ENCODE measurements at regions not wholly inside any gene's neighbourhood (a gene's known extent, or its start where the extent isn't known, plus 50 kb on each side); places are given as distances from the start of the nearest gene placed in this dataset.

GRCh38 chrX:114097866-114098265 is 486.0 kb upstream of the HTR2C start:
- Histone ChIP-seq H4K8ac (ENCODE audit: extremely low read depth, insufficient read depth, low read length) (no peak overlapping the region), H3K56ac (replicated peaks; ENCODE audit: insufficient read length, low read depth, low read length) (no peak overlapping the region), H3K4me2 (ENCODE audit: insufficient read depth in 1 of 2, low read depth in 2 of 2, low read length in 2 of 2) (no peak overlapping the region), H2BK15ac (ENCODE audit: low read length) (no peak overlapping the region), H2AFZ (ENCODE audit: low read length) (no peak overlapping the region), H3K79me1 (ENCODE audit: low read depth, low read length) (no peaks in the 10 kb centered on the region), H3K79me2 (ENCODE audit: control insufficient read depth in 1 of 2, insufficient read depth in 2 of 2, low read length in 2 of 2) (no peaks in the 10 kb centered on the region), H4K5ac (ENCODE audit: insufficient read length, low read depth, low read length) (no peak overlapping the region), H2BK120ac (replicated peaks; ENCODE audit: low read depth, low read length) (no peak overlapping the region), H3K27ac (ENCODE audit: low read depth, low read length) (no peak overlapping the region), H2BK5ac (ENCODE audit: low read depth, low read length) (no peak overlapping the region), H3K36me3 (ENCODE audit: control insufficient read depth in 2 of 4, insufficient read depth in 4 of 4, low read length in 3 of 4) (no peaks in the 10 kb centered on the region), H3K4me3 (ENCODE audit: extremely low read depth in 1 of 4, insufficient read depth in 2 of 4, low read depth in 3 of 4, low read length in 4 of 4) (no peak overlapping the region), H3K4me1 (replicated peaks in 1 of 4; ENCODE audit: control insufficient read depth in 3 of 4, insufficient read depth in 4 of 4, low read length in 3 of 4) (no peaks in the 10 kb centered on the region), H3K9me3 (ENCODE audit: insufficient read depth in 2 of 2, low read depth in 1 of 2, low read length in 1 of 2) (no peaks in the 10 kb centered on the region), H4K91ac (replicated peaks; ENCODE audit: insufficient read length, low read length) (no peak overlapping the region), H2BK20ac (ENCODE audit: low read length) (no peak overlapping the region), H4K20me1 (replicated peaks in 1 of 2; ENCODE audit: control insufficient read depth in 1 of 2, insufficient read depth in 2 of 2, low read length in 2 of 2) (no peaks in the 10 kb centered on the region), H3K18ac (ENCODE audit: extremely low read depth, low read length) (no peak overlapping the region), H3K14ac (ENCODE audit: insufficient read length) (no peak overlapping the region), H2AK5ac (ENCODE audit: low read depth, low read length) (no peak overlapping the region), H3K9ac (replicated peaks in 1 of 4; ENCODE audit: extremely low read depth in 1 of 4, low read depth in 3 of 4, low read length in 3 of 4) (no peak overlapping the region), H3K27me3 (replicated peaks in 1 of 4; ENCODE audit: control insufficient read depth in 3 of 4, extremely low read depth in 1 of 4, insufficient read depth in 3 of 4, low read length in 3 of 4) (no peaks in the 10 kb centered on the region), H2BK12ac (ENCODE audit: low read depth, low read length) (no peak overlapping the region), H3K23ac (ENCODE audit: insufficient read length) (no peak overlapping the region), H3K23me2 (ENCODE audit: low read depth, low read length) (no peaks in the 10 kb centered on the region), H3K4ac (replicated peaks; ENCODE audit: insufficient read length, low read depth, low read length) (no peak overlapping the region)
- DNase-seq (ENCODE audit: low read depth in 1 of 2, low spot score in 2 of 2) = no peak
- ChIA-PET POLR2A (ENCODE audit: partially characterized antibody) (interaction anchor here (1.0 kb wide), 1 partner anchor 10 kb away, joined by 3 read pairs; no protein-coding TSS in a partner anchor), CTCF (ENCODE audit: partially characterized antibody) (no interaction called here)
- FAIRE-seq = no peak
- WGBS, 2 experiments (ENCODE audit: extremely low coverage in 1 of 2, insufficient coverage in 1 of 2, insufficient read length in 1 of 2, insufficient replicate concordance in 2 of 2, low coverage in 1 of 2, low lambda C conversion rate in 2 of 2, missing lambda C conversion rate in 1 of 2) = 95% methylated on average over 2 of the region's 2 CpGs; no CpG with 5 or more reads in 1 of the 2 experiments
- TF ChIP-seq NANOG (IDR thresholded peaks at IDR 0.05; ENCODE audit: insufficient read depth, low read depth, low read length, poor library complexity, severe bottlenecking) = no peak
- TF ChIP-seq SIN3A (conservative IDR thresholded peaks at IDR 0.05 in 1 of 2, IDR thresholded peaks at IDR 0.05 in 1 of 2; ENCODE audit: low read depth in 1 of 2, low read length in 2 of 2) = no peak
- TF ChIP-seq FOSL1 (IDR thresholded peaks at IDR 0.05; ENCODE audit: insufficient read depth, low read depth, low read length) = no peak
- TF ChIP-seq SP2 (IDR thresholded peaks at IDR 0.05; ENCODE audit: low read length) = no peak
- TF ChIP-seq TAF7 (optimal IDR thresholded peaks at IDR 0.05; ENCODE audit: borderline replicate concordance, low read depth, low read length) = no peak
- TF ChIP-seq KDM5A (IDR thresholded peaks at IDR 0.05; ENCODE audit: low read length) = no peak
- no peak for TF ChIP-seq RAD21 (IDR thresholded peaks at IDR 0.05 in 1 of 2, conservative IDR thresholded peaks at IDR 0.05 in 1 of 2; ENCODE audit: low read depth in 2 of 2, low read length in 2 of 2)
- no peak for TF ChIP-seq TCF12 (IDR thresholded peaks at IDR 0.05; ENCODE audit: low read depth, low read length)
- no peak for TF ChIP-seq CBX8 (IDR thresholded peaks at IDR 0.05; ENCODE audit: borderline replicate concordance, low read depth, low read length)
- no peak for TF ChIP-seq MAX (IDR thresholded peaks at IDR 0.05)
- TF ChIP-seq CHD1 (IDR thresholded peaks at IDR 0.05; ENCODE audit: low read depth, low read length) = no peak
- TF ChIP-seq BACH1 (IDR thresholded peaks at IDR 0.05; ENCODE audit: low read length) = no peak
- TF ChIP-seq HDAC6 (IDR thresholded peaks at IDR 0.05; ENCODE audit: low read depth, low read length) = no peak
- no peak for TF ChIP-seq EZH2 (IDR thresholded peaks at IDR 0.05; ENCODE audit: low read depth, low read length, severe bottlenecking)
- no peak for TF ChIP-seq RBBP5 (IDR thresholded peaks at IDR 0.05; ENCODE audit: borderline replicate concordance, low read depth, low read length)
